Adrenal gland (tissue), 9 donors: ENCODE measurements at regions not wholly inside any gene's neighbourhood (a gene's known extent, or its start where the extent isn't known, plus 50 kb on each side); places are given as distances from the start of the nearest gene placed in this dataset.

Experiments
- DNase-seq, 7 donors: peaks; one replicate each; pipeline ENCODE4 v3.0.0-alpha.2; 2019 to 2020
- H3K27ac ChIP-seq, 5 donors: fragments of 200-600 bp; sonication (generic) in 4 of 5; 1 replicate in 3 of 5; 2 replicates in 2 of 5; pipeline versions ENCODE4 v1.5.1 to v1.8.0; 2016 to 2020; ENCODE audit warnings: mild to moderate bottlenecking in 1 of 5
- H3K27me3 ChIP-seq: fragments of 200-600 bp; 2 replicates; pipeline ENCODE4 v1.8.0; 2021
- H3K36me3 ChIP-seq, 2 donors: fragments of 200-600 bp; replicated peaks in 1 of 2; 1 replicate in 1 of 2; 2 replicates in 1 of 2; pipeline versions ENCODE4 v1.5.1 to v1.8.0; 2018 to 2022
- H3K4me1 ChIP-seq, 2 donors: fragments of 200-600 bp; replicated peaks in 1 of 2; 1 replicate in 1 of 2; 2 replicates in 1 of 2; pipeline versions ENCODE4 v1.5.1 to v1.8.0; 2018 to 2021
- H3K4me3 ChIP-seq, 4 donors: fragments of 200-600 bp; sonication (generic) in 3 of 4; one replicate each; pipeline ENCODE4 v1.5.1; 2016 to 2018
- H3K9me3 ChIP-seq, 3 donors: fragments of 200-600 bp; sonication (generic) in 1 of 3; replicated peaks in 1 of 3; 1 replicate in 2 of 3; 2 replicates in 1 of 3; pipeline versions ENCODE4 v1.5.1 to v1.8.0; 2016 to 2021
- POLR2A ChIP-seq, 2 donors: fragments of 450-650 bp; IDR thresholded peaks; one replicate each; pipeline ENCODE4 v1.6.1; 2017; ENCODE audit warnings: antibody characterized with exemption in 2 of 2, mild to moderate bottlenecking in 2 of 2, moderate library complexity in 1 of 2
- WGBS, 4 donors: extraction: QIAGEN DNeasy Blood & Tissue Kit in 2 of 4; methylation state at CpG; one replicate each; pipeline versions ENCODE4 v1.1.5 to v1.1.7; 2013 to 2017; 5-methylcytosine and 5-hydroxymethylcytosine counted together
- intact Hi-C, 2 donors: fragments of 100-400 bp; cut with DNase I; formaldehyde crosslinking; loops; one replicate each; pipeline versions ENCODE4 v1.14.1 to v1.15.0; 2022 to 2023
- TF ChIP-seq, protein P1 (sequence below), 6 experiments: fragments of 450-650 bp in 4 of 6; fragments of 200-600 bp in 2 of 6; sonication (generic) in 1 of 6; IDR thresholded peaks; 1 replicate in 5 of 6; 2 replicates in 1 of 6; pipeline versions ENCODE4 v1.5.1 to v1.8.0; 2016 to 2021; ENCODE audit warnings: antibody characterized with exemption in 6 of 6, mild to moderate bottlenecking in 2 of 6, moderate library complexity in 1 of 6
- donor health status: healthy with polysubstance abuse.
- donor health status: Bipolar disorder and iron deficiency.
- donor health status: DM: yes; HTN: yes; CAD: no.
- donor health status: DM: no; HTN: no; CAD: no.
- donor health status: DM: no; HTN: no; CAD: no.

DNA sequence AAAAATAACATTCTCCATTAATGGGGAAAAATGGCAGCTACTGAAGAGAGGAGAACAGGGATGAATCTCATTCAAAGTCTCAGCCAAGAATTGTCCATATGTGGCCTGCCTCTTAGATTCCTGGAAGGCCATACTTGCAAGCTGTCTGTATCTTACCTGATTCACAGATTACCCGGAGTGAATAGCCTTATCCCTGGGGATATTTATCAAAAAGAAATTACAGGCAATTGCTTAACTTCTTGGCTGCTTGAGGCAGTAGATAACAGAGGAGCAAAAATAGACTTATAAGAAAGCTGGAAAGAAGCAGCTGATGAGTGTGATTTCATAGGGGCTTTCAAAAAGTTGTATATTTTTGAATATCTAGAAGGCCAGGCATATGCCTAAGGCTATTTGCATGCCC, 68.8 kb upstream of the PPP1R2C start:
- Histone ChIP-seq H3K4me3 (no peak overlapping the region), H3K27ac (no peak overlapping the region), H3K27me3 (peaks cover 8% of the 10 kb centered on the region), H3K4me1 (no peaks in the 10 kb centered on the region), H3K9me3 (no peaks in the 10 kb centered on the region), H3K36me3 (no peaks in the 10 kb centered on the region)
- WGBS, 4 donors: 23 to 48% (median 42%) methylated on average over 1 of the region's 1 CpG
- DNase-seq: no peak
- TF ChIP-seq, protein P1, sequence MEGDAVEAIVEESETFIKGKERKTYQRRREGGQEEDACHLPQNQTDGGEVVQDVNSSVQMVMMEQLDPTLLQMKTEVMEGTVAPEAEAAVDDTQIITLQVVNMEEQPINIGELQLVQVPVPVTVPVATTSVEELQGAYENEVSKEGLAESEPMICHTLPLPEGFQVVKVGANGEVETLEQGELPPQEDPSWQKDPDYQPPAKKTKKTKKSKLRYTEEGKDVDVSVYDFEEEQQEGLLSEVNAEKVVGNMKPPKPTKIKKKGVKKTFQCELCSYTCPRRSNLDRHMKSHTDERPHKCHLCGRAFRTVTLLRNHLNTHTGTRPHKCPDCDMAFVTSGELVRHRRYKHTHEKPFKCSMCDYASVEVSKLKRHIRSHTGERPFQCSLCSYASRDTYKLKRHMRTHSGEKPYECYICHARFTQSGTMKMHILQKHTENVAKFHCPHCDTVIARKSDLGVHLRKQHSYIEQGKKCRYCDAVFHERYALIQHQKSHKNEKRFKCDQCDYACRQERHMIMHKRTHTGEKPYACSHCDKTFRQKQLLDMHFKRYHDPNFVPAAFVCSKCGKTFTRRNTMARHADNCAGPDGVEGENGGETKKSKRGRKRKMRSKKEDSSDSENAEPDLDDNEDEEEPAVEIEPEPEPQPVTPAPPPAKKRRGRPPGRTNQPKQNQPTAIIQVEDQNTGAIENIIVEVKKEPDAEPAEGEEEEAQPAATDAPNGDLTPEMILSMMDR (IDR thresholded peaks at IDR 0.05): no peak
- no peak for TF ChIP-seq POLR2A (IDR thresholded peaks at IDR 0.05)
- intact Hi-C loops: no loop called here

DNA sequence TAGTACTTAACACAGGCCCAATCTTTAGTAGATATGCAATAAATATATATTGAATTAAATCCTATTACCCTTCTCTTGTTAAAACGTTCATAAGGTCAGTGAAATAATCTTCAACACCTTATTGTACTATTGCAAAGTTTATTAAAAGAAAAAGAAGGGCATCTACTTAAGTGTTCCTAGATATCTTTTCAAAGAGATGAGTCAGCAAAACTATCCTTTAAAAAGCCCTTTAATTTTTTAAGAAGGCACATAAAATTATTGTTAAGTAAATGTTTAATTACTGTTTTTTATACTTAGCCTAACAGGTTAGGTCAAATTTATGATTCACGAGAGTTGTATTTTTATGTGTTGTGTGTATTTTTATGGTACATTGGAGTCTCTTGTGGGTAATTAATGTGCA, 77.3 kb upstream of the PPP1R2C start:
- Histone ChIP-seq H3K4me1 (no peaks in the 10 kb centered on the region), H3K4me3 (no peak overlapping the region), H3K27me3 (peaks cover 9% of the 10 kb centered on the region), H3K27ac (no peak overlapping the region), H3K36me3 (no peaks in the 10 kb centered on the region), H3K9me3 (no peaks in the 10 kb centered on the region)
- 63 to 83% (median 66%) methylated on average over 2 of the region's 2 CpGs for whole genome bisulfite sequencing, 4 donors
- intact Hi-C loops: no loop called here
- no peak for TF ChIP-seq POLR2A (IDR thresholded peaks at IDR 0.05)
- TF ChIP-seq, protein P1 (IDR thresholded peaks at IDR 0.05): no peak
- DNase-seq: no peak

DNA sequence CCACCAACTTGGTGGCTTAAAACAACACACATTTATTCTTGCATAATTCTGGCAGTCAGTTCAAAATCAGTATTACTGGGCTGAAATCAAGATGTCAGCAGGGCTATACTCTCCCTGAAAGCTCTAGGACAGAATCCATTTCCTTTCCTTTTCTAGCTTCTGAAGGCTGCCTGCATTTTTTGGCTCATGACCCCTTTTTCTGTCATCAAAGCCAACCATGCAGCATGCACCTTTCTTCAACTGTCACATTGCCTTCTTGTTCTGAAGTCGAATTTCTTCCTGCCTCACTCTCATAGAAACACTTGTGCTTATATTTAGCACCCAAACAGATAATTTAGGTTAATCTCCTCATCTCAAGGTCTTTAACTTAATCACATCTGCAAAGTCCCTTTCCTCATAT, 79.8 kb upstream of the PPP1R2C start:
- no peak for TF ChIP-seq POLR2A (IDR thresholded peaks at IDR 0.05)
- TF ChIP-seq, protein P1 (IDR thresholded peaks at IDR 0.05): no peak
- DNase-seq: no peak
- Histone ChIP-seq H3K9me3 (no peaks in the 10 kb centered on the region), H3K36me3 (no peaks in the 10 kb centered on the region), H3K4me3 (no peak overlapping the region), H3K4me1 (no peaks in the 10 kb centered on the region), H3K27ac (no peak overlapping the region), H3K27me3 (peaks cover 14% of the 10 kb centered on the region)
- intact Hi-C loops: no loop called here
- WGBS, 4 donors: 43 to 55% (median 48%) methylated on average over 1 of the region's 1 CpG

DNA sequence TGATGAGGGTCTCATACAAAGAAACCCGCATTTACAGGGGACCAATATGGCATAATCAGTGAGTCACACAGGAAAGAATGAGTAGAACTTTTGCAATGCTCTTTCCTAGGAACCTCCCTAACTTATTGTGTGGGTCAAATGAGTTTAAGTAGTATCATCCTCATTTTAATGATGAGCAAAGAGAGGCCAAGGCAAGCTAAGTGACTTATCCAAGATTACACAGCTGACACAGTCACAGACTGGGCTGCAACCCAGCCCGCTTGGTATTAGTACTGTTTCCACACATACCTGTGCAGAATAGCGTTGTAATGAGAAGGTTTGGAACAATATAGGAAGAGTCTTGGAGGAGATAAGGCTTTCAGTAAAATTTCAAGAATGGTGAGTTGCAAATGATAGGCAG, 91.0 kb upstream of the PPP1R2C start:
- Histone ChIP-seq H3K4me3 (no peak overlapping the region), H3K27ac (no peak overlapping the region), H3K27me3 (peaks cover 3% of the 10 kb centered on the region), H3K9me3 (no peaks in the 10 kb centered on the region), H3K36me3 (no peaks in the 10 kb centered on the region), H3K4me1 (no peaks in the 10 kb centered on the region)
- intact Hi-C loops: no loop called here
- WGBS, 4 donors: 79 to 93% (median 89%) methylated on average over 3 of the region's 3 CpGs
- no peak for TF ChIP-seq POLR2A (IDR thresholded peaks at IDR 0.05)
- TF ChIP-seq, protein P1 (IDR thresholded peaks at IDR 0.05): no peak
- DNase-seq: no peak
